GM21526 (cell line): ENCODE measurements at regions not wholly inside any gene's neighbourhood (a gene's known extent, or its start where the extent isn't known, plus 50 kb on each side); places are given as distances from the start of the nearest gene placed in this dataset.

Experiments
- ATAC-seq: cut with Tn5 transposase; IDR thresholded peaks from one replicate; pipeline ENCODE4 v1.9.1; 2021; ENCODE audit warnings: moderate library complexity; ENCODE audit not compliant: unreplicated experiment, low FRiP score

DNA sequence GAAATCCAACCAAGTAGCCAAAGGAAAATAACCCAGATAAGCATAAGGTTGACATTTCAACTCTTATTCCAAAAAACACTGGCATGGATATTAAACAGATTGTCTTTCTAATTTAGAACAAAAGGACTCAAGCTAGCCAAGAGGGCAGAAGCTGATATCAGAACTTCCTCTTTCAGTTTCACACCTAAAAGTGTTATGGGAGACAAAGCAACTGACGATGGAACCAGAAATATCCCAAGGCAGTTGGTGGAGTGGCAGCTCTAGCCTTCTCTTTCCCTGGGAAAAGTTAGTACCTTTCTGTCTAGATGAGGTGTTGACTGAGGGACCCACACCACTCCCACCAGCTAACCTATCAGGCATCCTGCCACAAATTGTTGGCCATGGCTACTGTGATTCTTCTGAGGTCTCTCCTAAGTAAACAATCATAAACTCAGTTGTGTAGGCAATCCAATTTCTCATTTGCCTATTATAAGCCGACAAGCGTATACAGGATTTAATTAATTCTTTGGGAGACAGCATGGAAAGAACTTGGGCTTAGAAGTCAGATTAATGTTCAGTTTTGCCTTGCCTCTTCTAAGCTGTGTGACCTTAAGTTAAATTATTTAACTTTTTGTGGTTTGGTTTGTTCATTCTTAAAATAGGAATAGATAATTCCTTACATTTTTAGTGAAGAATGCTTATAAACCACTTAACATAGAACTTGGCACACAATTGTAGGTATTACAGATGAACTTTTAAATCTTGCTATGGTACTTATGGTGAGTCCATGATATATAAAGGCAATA, 110.9 kb upstream of the ADAMTSL1 start:
- ATAC-seq = peak; percentile 74

DNA sequence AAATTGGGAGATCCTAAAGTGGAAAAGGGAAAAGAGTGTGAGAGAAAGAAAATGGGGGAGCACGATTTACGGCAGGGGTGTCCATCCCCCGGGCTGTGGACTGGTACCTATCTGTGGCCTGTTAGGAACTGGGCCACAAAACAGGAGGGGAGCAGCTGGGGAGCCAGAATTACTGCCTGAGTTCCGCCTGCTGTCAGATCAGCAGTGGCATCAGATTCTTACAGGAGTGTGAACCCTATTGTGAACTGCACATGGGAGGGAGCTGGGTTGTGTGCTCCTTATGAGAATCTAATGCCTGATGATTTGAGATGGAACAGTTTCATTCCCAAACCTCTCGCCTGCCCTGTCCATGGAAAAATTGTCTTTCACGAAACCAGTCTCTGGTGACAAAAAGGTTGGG, 108.3 kb upstream of the ADAMTSL1 start:
- no peak for ATAC-seq

DNA sequence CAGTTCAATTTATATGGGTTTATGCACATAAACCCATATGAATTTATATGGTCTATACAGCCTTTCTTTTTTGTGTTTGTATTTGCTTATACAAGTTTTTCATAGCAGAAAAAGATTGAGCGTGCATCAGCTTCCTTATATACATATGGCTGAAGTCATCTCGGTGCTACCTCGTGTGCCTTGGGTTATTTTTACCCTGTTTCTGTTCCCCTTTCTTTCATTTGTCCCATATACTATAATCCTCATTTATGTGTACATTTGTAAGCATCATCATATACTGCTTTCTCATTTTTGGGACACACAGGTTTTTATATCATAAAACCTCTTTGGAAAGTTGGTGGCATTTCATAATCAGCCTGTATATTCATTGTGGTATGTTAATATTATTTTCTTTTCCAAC, 107.8 kb upstream of the ADAMTSL1 start:
- ATAC-seq = peak; percentile 82

DNA sequence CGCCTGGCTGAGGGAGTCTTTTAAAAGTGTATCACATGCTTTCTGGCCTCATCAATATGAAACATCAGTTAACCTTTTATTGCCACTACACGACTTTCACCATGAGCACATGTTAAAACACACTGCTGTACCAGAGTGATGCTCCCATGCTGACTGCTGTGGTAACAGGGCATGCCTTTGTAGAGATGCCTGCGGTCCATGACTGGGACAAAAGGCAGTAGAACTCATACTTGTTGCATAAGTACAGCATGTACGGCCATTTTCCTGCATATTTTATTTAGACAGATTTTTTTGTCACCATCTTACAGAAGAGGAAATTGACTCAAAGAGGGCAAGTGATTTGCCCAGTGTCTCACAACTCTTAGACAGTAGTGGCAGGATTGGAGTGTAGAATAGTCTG, 105.7 kb upstream of the ADAMTSL1 start:
- ATAC-seq = no peak

DNA sequence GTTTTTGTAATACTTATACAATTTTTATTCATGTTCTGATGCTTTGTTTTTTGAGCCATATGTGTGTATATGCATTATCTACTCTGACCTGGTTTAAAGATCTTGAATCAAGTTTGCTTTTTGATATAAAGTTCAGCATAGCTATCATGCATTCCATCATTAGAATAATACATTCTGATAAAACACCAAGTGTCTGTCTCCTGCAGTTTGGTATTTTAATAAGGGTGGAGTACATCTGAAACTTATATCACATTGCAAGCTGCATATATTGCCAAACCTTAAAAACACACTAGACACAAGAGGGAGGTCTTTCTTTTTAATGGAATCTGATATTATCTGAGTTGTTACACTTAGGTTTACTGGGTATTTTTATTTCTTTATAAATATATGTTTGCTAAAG, 102.8 kb upstream of the ADAMTSL1 start:
- no peak for ATAC-seq

DNA sequence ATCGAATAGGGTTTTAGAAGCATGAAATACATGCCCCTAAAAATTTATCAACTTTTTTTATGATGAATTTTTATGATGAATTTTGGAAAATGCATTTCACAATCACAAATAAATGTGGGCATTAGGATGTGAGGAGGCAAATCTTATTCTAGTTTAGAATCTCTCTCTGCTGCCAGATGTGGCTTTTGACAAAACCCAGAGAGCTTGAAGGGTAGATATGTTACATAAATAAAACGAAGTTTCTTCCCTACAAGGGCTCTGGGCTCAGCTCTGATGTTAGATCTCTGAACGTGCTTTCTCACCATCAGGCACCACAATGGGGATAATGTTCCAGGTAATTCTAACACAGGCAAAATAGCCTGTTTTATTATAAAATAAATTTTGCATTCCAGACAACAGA, 102.3 kb upstream of the ADAMTSL1 start:
- no peak for ATAC-seq

DNA sequence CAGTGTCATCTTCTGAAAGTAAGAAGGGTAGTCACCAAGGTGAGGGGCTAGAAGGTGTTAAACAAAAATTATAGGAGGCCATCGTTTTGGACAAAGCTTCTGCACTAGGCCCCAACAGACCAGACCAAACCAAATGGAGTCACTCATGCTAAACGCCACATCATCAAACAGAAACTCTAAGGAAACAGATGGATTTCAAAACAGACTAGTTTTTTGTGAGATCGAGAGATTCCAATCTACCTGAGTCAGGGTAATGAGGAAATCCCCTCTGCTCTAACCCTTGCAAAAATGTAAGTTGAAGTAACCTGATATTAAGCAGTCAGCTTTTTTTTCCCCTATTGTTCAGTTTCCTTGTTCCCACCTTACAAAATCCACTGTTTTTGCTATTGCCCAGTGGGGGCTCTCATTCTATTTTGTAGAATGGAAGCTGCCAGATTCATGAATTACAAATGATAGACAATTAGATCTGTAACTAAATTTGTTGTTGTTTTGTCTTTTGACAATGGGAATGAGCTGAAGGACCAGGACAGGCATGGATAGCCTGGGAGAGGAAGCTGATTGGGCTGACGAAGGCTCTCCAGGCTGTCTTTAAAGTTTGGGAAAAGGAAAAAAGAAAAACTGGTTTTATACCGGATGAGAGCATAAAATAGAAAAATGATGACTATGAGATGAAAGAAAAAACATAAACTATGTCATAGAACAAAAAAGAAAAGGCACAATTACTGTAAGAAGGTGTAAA, 94.7 kb upstream of the ADAMTSL1 start:
- ATAC-seq = no peak

DNA sequence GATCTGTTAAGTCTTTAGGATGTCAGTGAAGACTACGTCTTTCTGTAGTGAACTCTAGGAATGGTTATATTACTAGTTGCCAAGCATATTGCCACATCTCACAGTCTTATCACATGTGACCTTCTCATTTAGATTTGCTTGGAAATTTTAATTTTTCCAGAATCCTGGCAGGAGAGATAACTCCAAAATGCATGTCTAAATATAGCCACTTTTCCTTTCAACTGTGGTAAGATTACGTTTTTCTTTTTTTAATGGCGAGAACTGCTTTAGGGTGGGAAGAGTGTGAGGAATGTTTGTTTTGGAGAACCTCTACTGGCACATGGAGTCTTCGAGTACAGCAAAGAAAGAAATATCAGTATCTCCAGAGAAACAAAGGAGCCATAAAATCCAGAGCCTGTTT, 91.7 kb upstream of the ADAMTSL1 start:
- ATAC-seq = no peak

DNA sequence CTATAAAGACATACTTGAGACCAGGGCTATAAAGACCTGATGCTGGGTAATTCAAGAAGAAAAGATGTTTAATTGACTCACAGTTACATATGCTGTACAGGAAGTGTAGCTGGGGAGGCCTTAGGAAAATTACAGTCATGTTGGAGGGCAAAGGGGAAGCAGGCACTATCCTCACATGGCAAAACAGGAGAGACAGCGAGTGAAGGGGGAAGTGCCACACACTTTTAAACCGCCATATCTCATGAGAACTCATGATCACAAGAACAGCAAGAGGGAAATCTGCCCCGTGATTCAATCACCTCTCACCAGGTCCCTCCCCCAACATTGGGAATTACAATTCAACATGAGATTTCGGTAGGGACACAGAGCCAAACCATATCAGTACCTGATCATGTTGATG, 89.9 kb upstream of the ADAMTSL1 start:
- ATAC-seq = no peak

DNA sequence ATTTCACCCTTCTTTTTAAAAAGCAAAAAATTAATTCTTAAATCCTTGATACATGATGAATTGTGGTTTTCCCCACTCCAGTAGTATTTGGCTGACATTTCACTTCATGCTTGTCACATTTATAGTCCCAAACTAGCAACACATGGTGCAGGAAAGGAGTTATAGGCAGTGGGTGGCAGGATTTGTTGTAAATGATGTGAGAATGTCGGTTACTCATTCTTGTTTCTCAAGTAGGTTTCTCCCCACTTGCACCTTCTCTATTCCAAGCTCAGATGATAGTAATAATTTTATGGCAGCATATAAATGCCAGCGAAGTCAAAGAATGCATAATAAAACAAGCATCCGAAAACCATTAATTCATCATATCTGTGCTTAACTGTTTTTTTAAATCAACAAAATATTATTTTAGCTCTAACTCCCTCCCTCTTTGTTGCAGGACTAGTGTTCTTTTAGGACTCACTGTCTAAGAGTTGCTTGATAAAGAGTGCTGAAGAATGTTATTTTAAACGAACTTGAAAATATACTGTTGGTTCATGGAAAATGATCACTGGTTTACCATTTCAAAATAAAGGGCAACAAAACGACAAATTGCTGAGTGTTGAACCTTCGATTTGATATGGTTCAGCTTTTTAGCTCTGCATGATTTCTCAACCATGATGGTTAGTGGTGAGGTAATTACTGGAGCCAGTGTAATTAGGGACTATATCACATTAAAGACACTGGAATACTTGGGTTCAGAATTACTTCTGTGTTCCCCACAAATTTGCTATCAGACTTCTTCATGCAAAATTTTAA, 88.1 kb upstream of the ADAMTSL1 start:
- ATAC-seq = no peak

DNA sequence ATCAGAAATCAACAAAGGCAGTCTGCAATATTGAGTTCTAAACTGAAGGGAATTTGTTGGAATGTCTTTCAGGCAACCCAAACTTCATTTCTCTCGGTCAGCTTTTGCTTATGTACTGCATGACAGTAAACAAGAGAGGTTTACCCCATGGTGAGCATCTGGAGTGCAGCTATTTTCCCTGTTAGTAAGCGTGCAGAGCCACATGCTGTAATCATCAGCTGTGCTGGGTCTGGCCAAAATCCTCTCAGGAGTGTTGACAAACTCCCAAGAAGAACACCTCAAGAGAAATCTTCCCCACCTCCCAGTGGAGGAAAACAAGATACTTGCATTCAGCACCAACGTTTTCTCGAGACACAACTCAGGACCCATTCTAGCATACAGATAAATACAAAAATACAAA, 83.6 kb upstream of the ADAMTSL1 start:
- ATAC-seq = no peak

DNA sequence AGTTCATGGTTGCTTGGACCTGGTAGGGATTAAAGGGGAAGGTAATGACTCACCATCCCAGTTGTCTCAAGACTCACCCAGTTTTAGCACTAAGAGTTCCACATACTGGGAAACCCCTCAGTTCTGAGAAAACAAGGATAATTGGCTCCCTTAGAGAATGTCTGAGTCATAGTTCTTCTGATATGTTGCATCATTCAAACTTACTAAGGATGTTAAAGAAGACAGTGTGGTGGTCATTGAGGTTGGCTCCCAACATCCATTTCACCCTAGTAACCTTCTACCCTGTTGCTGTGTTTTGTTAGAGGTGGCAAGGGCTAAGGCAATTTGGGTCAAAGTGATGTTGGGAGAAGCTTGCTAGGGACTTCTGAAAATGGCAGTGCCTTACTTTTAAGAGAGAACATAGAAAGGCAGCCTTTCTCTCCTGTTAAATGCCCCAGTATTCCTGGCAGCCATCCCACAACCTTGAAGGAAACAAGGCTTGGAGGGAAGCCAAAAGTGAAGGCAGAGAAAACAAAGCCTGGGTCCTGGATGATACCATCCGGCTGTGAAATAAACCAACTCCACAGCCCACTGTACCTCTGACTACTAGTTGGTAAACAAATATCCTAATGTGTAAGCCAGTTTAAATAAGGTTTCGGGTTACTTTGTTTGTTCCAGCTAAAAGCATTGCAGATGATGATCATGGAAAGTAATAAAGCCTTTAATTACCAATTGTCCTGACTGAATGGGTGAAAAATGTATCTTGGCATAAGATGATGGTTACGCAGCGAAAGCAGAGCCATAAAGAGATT, 80.4 kb upstream of the ADAMTSL1 start:
- ATAC-seq = no peak

DNA sequence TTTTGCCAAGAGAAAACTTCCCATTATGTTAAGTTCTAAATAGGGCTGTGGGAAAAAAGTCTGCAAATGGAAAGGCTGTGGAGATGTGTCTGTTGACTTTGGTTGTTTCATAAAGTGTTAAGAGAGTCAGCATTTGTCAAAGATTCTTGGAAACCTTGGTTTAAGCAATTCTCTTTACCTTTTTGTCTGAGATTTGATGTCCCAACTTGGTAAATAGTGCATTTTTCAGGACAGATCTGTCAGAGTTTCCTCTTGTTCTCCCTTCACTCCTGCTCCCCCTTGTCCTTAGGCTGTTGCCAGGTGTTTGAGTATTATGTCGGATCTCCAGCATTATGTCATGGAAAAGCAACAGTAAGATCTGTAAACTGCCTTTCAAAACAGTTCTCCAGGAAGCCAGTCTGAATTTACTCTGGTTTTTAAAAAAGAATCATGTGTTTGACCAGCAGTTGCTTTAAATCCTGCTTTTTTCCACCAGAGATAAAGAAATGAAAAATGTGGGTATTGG, 79.1 kb upstream of the ADAMTSL1 start:
- no peak for ATAC-seq

DNA sequence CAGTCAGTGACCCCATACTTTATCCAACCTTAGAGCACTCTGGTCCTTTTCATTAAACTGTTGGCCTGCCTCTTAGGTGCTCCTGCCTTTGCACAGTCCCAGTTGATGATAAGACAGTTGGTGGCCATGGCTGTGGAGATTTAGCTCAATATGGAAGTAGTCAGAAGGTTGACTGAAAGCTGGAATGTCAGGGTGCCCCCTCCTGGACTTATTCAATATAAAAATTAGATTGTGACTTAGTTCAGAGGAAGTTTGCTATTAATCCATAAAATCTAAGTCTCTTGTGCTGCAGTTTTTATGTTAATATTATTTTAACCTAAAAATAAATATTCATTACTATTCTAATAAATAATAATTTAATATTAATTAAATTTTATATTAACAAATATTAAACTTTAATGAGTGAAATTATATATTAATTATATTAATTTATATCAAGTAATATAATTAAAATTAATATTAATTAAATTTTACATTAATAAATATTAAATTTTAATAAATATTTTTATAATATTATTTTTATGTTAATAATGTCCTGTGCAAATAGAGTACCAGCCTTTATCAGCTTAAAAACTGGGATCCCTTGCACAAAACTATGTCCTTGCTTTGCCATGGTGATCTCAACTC, 77.7 kb upstream of the ADAMTSL1 start:
- no peak for ATAC-seq

DNA sequence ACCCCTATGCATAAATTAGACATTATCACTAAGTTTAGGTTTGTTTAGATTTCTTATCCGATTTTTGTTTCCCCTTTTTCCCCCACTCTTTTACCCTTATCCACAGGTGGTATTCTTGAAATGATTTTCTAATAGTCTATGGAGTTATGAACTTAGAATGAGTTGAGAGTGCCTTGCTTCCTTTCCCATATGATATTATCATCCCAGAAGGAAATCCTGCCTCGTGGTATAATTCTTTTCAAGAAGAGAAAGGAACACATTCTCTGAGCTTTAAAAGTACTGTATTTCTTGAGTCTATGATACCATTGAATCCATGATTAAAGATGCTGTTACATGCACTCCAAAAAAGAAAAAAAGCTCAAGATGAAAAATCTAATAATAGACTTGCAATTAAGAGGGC, 76.9 kb upstream of the ADAMTSL1 start:
- no peak for ATAC-seq

DNA sequence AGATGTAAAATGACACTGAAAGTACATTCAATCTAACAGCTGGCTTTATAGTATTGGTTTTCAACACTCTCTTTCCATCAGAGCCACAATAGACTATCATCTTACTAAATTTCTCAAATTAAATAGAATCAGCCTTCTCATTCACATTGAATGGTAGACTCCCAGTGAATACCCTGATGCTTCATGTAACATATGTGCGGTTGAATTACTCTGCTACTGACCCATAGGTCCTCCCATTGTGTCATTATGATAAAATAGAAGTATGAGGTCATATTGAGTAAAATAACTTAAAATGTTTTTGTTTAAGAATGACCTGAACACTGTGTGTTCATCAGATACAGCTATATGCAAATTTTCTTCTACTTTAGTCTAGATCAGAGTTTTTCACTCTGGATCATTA, 75.9 kb upstream of the ADAMTSL1 start:
- ATAC-seq = no peak

DNA sequence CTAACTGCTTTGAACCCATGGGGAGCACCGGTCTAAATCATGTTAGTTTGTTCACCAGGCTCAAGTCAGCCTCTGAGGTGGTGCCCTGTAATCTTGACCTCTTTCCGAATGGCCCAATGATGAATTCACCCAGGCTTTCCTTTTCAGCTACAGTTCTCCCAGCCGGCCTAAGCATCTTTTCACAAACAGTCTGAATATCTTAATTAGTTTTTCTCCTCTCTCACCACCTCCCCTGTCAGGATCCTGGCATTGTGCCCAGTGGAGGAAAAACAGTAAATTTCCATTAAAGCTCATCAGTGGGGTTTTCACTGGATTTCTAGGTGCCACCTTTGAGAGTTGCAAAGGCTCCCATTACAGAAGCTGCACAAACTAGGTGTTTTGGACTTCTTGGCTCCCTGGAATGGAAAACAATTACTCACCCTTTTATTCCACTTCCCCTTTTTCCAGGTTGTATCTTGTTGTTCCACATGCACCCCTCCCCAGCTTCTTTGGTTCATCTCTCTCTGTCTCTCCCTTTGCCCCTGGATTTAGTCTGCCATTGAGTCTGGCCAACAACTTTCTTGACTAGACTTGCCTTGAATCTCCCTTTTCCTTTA, 69.4 kb upstream of the ADAMTSL1 start:
- no peak for ATAC-seq

DNA sequence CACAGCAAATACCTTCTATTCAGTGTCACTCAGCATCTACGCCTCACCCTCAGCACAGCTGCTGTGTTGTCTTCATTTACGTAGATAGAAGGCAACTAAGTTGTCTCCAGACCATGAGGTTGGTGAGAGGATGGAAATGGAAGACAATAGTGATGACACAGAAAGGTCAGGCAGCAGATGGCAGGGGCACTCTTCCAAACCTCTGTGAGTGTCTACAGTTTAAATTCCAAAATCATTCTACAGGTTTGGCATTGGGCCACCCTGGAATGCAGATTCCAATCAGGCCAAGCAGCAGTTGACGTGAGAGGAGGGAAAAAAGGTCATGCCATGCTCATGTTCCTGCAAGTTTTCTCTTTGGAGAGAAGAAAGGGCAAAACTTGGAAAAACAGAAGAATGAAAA, 68.7 kb upstream of the ADAMTSL1 start:
- ATAC-seq = no peak

DNA sequence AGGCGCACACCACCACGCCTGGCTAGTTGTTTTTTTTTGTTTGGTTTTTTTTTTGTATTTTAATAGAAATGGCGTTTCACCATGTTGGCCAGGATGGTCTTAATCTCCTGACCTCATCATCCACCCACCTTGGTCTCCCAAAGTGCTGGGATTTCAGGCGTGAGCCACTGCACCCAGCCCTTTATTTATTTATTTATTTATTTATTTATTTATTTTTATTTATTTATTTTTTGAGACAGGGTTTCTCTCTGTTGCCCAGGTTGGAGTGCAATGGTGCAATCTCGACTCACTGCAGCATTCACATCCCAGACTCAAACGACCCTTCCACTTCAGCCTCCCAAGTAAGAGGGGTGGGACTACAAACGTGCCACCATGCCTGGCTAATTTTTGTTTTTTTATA, 63.0 kb upstream of the ADAMTSL1 start:
- no peak for ATAC-seq

DNA sequence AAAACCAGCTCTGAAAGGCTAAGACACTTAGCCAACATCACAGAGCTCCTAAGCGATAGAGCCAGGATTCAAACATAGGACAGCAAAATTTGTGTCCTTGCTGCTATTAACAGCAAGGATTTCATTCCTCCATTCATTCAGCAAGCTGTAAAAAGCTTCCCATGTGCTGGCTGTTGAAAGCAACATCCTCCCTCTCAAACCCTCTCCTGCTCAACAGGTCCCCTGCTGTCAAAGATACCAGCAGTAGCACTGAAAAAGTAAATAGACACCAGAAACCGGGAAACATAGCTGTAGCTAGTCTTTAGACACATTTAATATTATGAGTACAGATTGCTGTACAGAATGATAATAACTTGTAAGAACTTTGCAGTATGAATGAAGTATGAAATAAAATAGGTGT, 52.6 kb upstream of the ADAMTSL1 start:
- ATAC-seq = no peak
